Esophagus muscularis mucosa (tissue), 4 donors: ENCODE measurements at regions not wholly inside any gene's neighbourhood (a gene's known extent, or its start where the extent isn't known, plus 50 kb on each side); places are given as distances from the start of the nearest gene placed in this dataset.

ENCODE experiments used
- CTCF ChIP-seq, 3 experiments: fragments of 200-600 bp in 2 of 3; fragments of 450-650 bp in 1 of 3; sonication (generic) in 2 of 3; IDR thresholded peaks; one replicate each; pipeline ENCODE4 v1.5.1; 2017 to 2019; ENCODE audit warnings: antibody characterized with exemption in 3 of 3, mild to moderate bottlenecking in 2 of 3, moderate library complexity in 1 of 3
- EP300 ChIP-seq: sonication (generic); formaldehyde crosslinking; IDR thresholded peaks from one replicate; pipeline ENCODE4 v1.6.1; 2017; ENCODE audit warnings: antibody characterized with exemption
- POLR2A ChIP-seq: fragments of 450-650 bp; IDR thresholded peaks from one replicate; pipeline ENCODE4 v1.6.1; 2017; ENCODE audit warnings: antibody characterized with exemption, moderate library complexity, mild to moderate bottlenecking, low read depth
- POLR2AphosphoS5 ChIP-seq, 2 donors: sonication (generic); formaldehyde crosslinking; IDR thresholded peaks; one replicate each; pipeline ENCODE4 v1.6.1; 2017; ENCODE audit warnings: antibody characterized with exemption in 2 of 2

- TF ChIP-seq CTCF (IDR thresholded peaks at IDR 0.05) (no peak), POLR2A (no peak), EP300 (no peak), POLR2AphosphoS5 (IDR thresholded peaks at IDR 0.05) (no peak)
These were observed 457.8 kb downstream of the PCDH20 start for GRCh38 chr13:60957816-60958215.
